Smooth muscle cell of the brain vasculature (primary cell): ENCODE measurements at regions not wholly inside any gene's neighbourhood (a gene's known extent, or its start where the extent isn't known, plus 50 kb on each side); places are given as distances from the start of the nearest gene placed in this dataset.

Experiments
- DNase-seq: peaks from one replicate; pipeline ENCODE4 v3.0.0-alpha.2; 2012; ENCODE audit warnings: low read depth, low spot score

GRCh38 chr2:18084376-18084775 is 205.9 kb downstream of the KCNS3 start:
- DNase-seq, result no peak

- no peak for DNase-seq
These were observed 205.3 kb downstream of the KCNS3 start for GRCh38 chr2:18083806-18084205.

- no peak for DNase-seq
These were observed 199.7 kb downstream of the KCNS3 start for GRCh38 chr2:18078216-18078615.

DNA sequence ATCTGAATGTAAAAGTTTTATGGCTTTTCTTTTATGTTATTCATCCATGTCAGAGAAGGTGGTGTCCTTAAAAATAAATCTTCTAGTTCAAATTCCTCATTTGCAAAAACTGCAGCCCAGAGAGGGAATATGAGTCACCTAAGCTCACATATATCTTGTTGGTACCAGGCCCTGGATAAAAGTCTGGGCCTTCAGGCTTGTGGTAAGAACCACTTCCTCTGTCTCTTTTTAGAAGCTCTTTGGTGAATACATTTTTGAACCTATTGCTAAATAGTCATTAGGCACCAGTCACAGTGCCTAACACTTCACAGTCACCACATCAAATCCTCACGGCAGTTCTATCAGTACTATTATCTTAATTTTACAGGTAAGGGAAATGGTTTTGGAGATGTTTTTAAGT is 199.2 kb downstream of the KCNS3 start:
- no peak for DNase-seq

DNA sequence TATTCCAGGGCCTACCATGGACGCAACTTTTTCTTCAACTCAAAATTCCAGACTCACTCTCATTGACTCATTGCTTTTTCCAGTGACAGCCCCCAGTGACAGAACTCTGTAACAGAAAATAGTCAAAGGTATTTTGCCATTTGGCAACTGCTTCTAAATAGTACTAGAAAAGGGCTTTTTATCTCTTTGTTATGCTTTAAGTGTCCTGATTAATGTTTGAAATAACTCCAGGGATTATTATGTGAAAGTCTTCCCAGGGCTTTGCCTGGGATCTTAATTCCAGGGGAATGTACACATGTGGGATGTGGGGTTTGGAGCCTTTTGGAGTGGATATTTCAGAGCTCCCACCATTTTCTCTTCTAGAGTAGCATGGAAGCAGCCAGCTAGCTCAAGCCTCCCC is 198.8 kb downstream of the KCNS3 start:
- DNase-seq, result no peak

DNA sequence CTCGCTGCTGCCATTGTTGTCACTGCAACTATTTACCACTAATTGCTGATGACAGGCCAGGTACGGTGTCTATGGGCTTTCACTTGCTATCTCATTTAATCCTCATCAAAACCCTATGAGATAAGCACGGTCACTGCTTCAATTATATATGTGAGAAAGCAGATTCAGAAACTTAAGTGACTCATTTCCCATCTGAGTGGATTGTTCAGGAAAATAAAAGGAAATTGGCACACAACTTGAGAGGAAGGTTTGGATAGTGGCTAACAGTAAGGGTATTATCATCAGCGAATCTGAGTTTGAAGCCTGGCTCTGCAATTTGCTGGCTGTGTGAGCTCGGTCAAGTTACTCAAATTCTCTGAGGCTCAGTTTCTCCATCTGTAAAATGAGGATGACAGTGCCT is 196.0 kb downstream of the KCNS3 start:
- DNase-seq, result no peak

- DNase-seq, result no peak
These were observed 195.1 kb downstream of the KCNS3 start for GRCh38 chr2:18073601-18074000.

- DNase-seq, result no peak
These were observed 189.3 kb downstream of the KCNS3 start for GRCh38 chr2:18067588-18068384.

GRCh38 chr2:18066894-18067293 is 188.4 kb downstream of the KCNS3 start:
- no peak for DNase-seq

DNA sequence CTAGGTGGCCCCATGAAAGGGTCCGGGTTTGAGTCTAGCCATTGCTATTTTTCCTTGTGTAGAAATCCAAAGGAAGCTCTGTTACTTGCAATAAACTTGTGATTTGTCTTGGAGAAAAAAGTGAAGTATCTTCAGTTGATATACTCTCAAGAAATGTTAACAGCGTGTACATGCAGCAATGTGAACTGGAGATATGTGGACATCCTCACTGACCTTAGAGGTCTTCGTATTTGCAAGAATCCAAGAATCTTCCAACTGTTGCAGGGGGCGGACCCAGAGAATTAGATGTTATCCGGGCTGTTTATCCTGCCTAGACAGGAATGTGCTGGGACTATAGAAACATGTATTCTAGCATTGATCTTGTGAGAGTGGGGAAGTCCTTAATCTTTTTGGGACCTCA is 187.6 kb downstream of the KCNS3 start:
- DNase-seq, result no peak

- no peak for DNase-seq
These were observed 186.8 kb downstream of the KCNS3 start for GRCh38 chr2:18065249-18065648.

DNA sequence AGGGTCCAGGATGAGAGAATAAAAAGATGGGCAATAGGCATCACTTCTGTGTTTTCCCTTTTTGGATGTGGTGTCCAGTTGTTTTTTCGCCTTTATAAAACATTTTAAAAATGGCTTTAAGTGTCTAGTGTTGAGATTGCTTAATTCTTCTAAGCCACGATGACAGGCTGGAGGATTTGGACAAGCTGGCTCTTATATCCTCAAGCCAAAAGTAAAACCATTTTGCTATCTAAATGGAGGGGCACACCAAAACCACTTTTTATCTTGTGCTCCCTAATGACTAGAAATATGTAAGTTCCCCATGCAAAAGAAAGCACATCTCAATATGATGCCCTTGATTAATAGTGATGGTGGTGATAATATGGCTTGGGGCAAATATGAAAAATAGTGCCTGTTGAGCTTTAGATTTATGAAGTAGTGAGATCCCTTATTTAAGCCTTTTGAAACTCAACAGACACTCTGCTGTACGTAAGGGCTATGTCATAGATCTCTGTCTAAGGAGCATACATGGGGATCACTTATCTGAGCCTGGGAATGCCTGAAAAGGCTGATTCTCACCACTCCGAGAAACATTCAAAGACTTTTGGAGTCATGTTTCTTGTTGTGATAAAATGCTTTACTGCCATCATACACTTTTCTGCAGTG is 185.5 kb downstream of the KCNS3 start:
- DNase-seq, result no peak

- no peak for DNase-seq
These were observed 184.4 kb downstream of the KCNS3 start for GRCh38 chr2:18062892-18063291.

- DNase-seq, result no peak
These were observed 183.2 kb downstream of the KCNS3 start for GRCh38 chr2:18061717-18062116.

GRCh38 chr2:18057657-18058056 is 179.2 kb downstream of the KCNS3 start:
- DNase-seq, result no peak

- no peak for DNase-seq
These were observed 176.8 kb downstream of the KCNS3 start for GRCh38 chr2:18055290-18055689.

DNA sequence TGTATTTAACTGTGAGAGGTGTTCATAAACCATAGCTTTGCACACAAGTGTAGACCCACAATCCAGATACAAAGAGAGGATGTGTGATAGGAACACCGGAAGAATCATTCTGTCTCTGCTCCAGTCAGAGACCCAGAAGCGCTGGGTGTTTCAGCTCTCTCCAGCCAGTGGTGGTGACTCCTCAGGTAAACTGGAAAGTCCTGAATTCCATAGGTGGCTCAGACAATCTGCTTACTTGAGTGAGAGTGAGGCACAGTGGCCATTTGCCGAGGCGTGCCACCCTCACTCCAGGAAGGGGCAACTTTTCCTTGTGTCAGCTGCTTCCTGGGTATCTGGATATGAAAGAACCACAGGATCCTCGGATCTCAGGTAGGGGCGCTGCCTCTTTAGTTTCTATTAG is 171.5 kb downstream of the KCNS3 start:
- DNase-seq, result no peak

DNA sequence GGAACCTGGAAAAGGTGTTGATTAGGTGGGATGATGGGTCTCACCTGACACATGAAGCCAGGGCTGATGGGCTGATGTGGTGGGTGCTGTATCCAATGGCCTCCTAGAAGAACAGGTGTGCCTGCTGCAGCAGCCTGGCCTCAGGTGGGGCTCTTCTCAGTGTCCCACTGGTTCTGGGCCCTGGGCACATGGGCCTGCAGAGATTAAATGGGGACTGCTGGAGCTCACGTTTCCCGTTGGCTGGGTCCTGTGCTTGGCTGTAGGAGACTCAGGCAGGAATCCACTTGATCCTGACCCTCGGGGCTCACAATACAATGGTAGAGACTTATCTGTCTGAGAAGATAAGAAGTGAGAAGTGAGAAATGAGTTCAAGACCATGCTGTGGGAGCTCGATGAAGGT is 170.9 kb downstream of the KCNS3 start:
- DNase-seq, result no peak

DNA sequence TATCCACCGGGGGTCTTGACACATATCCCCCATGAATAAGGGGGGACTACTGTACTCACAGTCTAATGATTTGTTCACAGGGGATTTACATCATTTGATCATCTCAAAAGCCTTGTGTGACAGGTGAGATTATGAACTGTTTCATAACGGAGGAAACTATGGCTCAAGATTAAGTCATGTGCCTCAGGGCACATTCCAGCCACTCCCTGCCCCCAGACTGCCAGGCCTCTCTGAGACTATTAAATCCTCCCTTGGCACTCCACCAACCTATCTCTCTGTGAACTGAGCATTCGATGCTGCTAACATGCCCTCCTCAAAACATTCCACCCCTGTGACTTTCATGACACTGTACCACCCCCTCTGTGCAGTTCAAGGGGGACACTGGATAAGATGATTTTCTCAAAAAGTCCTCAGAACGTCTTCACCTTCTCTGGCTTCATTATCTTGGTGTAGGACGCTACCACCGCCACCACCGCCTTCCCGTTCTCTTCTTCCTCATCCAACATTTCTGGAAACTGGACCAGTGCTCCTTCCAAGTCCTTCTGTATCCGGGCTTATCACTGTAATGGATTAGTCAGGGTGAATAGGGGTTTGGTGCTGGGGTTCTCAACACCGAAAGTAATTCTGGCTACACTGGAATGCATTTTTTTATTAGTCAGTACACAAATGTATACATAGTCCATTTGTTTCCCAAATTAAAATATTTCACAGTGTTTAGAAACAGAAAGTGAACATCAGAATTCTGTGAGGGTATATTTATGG is 169.6 kb downstream of the KCNS3 start:
- no peak for DNase-seq

DNA sequence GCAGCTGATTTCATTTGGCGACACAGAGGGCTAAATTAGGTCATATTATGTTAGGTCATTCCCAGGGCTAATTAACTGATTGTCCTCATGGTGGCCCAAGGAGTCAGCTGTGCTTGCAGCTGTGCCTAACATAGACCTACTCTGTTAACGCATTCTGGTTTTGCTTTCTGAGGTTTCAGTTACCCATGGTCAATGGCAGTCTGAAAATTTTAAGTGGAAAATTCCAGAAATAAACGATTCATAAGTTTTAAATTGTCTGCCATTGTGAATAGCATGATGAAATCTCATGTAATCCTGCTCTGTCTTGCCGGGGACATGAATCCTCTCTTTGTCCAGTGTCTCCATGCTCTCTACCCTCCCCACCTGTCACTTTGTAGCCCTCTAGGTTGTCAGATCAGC is 168.7 kb downstream of the KCNS3 start:
- DNase-seq, result no peak

DNA sequence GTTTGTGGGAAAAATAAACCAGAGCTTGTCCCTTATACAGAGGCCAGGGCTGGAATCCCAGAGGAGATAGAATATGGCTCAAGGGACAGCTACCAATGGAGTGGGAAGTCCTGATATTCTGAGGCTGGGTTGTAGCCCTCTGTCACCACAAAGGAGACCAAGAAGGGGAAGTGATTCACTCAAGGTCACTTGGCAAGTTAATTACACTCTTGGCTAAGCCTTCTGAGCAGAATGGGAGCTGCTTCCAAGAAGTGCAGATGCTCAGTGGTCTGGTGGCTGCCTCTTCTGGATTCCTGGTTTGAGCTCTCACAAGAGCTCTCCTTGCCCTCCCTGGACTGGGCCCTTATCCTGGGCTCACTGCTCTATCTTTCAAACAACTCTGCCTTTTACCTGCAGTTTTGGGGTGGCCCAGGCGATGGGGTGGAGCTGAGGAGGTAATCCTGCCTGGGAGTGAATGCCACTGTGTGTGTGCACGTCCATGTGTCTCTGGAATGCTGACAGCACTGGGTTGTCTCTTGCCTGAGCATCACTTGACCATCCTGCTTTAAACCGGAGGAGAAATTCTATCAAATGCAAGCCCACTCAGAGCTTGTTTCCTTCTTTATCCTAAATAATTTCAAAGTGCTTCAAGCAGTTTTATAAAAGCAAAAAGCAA is 168.2 kb downstream of the KCNS3 start:
- DNase-seq, result no peak

DNA sequence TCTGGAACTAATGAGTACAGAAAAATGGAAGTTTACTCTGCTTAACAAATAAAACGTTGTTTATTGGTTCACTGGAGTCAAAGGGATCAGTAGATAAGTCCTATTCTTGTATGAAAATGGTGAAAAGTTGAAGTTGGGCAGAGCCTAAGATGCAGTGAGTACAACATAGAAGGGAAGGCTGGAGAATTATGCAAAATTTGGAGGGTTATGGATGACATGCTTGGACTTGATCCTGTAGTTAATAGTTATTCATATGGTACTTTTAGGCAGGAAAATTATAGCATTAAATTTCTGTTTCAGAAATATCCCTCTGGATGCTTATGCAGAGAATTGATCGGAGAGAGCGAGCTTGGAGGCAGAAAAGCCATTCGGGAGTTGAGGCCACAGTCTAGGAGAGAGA is 167.6 kb downstream of the KCNS3 start:
- DNase-seq, result no peak
